IPS DF 19.7 (cell line): ENCODE measurements at regions not wholly inside any gene's neighbourhood (a gene's known extent, or its start where the extent isn't known, plus 50 kb on each side); places are given as distances from the start of the nearest gene placed in this dataset.

Experiments
- DNase-seq: peaks from one replicate; pipeline ENCODE4 v3.0.0-alpha.2; 2013; ENCODE audit warnings: low read depth, low spot score

- DNase-seq: no peak
These were observed 305.0 kb downstream of the PTEN start for GRCh38 chr10:88168171-88169036.

DNA sequence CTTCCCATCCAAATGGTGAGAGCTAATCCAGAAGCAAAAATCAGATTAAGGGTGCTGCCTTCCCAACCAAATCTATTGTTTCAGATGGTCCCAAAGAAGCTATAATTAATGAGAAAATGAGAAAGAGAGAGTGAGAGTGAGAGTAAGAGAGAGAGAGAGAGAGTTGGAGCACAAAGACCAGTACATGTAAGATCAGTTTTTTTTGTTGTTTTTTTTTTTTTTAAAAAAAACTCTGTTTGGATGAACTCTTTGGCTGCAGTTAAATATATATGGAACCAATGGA, 305.6 kb downstream of the PTEN start:
- no peak for DNase-seq

DNA sequence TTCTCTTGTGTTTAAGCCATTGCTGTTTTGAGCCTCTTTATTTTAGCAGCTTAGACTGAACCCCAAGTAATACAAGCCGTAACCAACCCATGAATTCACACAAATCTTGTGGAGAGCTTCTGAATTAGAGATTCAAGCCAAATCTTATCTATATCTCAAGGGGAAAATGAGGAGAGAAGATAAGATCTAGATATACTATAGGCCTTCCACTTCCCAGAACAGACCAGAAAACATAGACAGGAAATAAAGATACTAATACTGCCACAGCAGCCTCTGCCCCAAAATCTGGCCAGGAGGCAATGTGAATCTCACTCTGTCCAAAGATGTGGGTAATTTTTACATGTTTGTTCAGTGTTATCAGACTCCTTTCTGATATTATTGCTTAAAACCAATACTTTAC, 307.2 kb downstream of the PTEN start:
- DNase-seq: no peak

- DNase-seq: no peak
These were observed 308.7 kb downstream of the PTEN start for GRCh38 chr10:88172159-88172558.

DNA sequence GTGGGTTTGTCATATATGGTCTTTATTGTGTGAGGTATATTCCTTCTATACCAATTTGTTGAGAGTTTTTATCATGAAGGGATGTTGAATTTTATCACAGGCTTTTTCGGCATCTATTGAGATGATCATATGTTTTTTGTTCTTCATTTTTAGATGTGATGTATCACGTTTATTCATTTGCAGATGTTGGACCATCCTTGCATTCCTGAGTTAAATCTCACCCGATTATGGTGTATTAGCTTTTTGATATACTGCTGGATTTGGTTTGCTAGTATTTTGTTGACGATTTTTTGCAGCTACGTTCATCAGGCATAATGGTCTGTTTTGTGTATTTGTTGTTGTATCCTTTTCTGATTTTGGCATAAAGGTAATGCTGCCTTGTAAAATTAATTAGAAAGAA, 311.0 kb downstream of the PTEN start:
- DNase-seq: no peak

DNA sequence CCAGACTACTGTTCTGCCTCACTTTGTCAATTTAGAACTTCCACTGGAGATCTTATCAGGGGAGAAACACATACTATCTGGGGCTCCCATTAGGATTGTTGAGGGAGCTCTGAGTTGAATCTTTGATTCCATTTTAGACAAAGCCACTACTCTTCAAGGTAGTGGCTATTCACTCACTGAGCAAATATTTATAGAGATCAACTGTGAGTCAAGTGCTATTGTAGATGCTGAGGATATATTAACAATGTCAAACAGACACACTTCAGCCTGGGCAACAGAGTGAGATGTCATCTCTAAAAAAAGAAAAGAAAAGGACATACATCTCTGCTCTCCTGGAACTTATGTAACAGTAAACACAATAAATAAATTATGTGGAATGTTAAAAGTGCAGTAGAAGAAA, 315.3 kb downstream of the PTEN start:
- no peak for DNase-seq

DNA sequence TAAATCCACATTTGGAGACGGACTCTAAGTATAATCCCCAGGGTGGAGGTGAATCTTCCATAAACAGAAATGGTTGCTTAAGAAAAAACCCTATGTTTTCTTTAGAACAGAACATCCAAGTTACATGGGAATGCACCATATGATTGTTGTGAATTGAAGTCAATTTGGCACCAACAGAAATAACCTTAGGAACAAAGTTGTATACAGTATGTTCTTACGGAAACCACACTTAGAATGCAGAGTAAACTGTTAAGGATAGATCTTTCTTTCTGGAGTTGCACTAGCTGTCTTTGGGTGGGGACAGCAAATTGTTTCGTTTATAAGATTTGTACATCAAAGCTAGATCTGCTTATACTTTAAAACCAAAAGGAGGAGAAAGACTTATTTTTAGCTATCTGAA, 316.4 kb downstream of the PTEN start:
- no peak for DNase-seq

DNA sequence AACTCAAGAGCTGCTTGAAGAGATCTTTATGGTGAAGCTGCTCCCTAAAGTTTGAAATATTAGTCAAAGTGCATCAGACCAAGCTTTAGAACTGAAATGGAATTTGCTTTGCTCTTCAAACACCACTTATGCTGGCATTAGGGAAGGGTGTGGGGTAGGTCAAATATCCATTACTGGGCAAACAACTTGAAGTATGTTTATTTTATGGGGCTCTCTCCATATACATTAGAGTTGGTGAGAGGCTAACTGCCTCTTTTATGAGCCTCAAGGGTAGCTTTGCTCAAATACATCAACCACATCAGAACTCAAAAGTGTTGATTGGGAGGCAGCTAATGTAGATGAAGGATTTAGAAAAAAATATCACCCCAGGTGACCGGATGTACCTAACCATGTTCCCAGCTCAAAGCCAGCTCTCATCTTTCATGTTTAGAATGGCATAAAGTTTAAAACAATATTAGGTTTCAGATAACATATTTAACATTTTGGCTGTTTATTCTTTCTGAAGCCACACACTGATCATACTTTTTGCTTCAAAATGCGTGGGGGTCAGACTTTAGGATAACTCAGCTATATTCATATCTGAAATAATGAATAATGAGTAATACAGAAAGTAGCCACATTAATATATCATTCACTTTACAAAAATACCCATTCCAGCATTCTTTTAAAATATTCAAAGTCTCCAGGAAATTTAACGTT, 318.6 kb downstream of the PTEN start:
- DNase-seq: no peak

GRCh38 chr10:88182601-88182930, 319.1 kb downstream of the PTEN start:
- no peak for DNase-seq

GRCh38 chr10:88184543-88185297, 321.3 kb downstream of the PTEN start:
- no peak for DNase-seq

DNA sequence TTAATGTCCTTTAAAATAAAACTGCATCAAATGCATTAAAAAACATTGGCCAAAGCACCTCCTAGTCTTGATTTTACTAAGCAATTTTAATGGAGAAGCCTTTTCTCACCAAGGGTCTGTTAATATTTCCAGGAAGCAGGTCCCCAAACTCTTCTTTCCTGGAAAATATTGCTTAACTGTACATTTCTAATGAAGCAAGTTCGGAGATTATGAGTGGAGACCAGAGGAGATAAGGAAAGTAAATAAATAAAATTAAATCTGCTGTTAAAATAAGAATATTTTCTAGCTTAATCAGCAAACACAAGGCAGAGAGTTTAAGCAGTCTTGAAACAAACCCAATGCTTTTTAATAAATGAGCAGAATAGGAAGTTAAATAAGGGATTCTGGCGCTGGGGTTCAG, 322.4 kb downstream of the PTEN start:
- DNase-seq: no peak

- DNase-seq: no peak
These were observed 322.9 kb downstream of the PTEN start for GRCh38 chr10:88186335-88186734.

- DNase-seq: no peak
These were observed 324.0 kb downstream of the PTEN start for GRCh38 chr10:88187472-88187871.

- DNase-seq: no peak
These were observed 326.7 kb downstream of the PTEN start for GRCh38 chr10:88190123-88190522.

GRCh38 chr10:88190540-88191235, 327.3 kb downstream of the PTEN start:
- no peak for DNase-seq

DNA sequence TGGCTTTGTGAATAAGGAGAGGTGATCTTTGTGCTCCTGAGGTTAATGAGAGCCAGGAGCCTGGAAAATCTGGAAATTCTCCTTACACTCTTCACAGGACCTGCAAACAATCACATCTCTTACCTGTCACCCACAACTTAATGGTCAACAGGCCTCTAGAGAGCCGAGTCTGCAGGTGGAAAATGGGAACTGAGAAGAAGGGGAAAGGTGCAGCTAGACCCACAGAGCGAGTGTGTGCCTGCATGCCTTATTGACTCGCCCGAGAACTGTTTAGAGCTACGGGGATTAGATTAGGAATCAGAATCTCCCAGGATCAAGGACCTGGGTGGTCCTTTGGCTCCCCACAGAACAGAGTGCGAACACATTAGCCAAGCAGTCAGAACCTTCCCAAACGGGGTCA, 329.6 kb downstream of the PTEN start:
- no peak for DNase-seq

GRCh38 chr10:88194041-88194887, 330.8 kb downstream of the PTEN start:
- DNase-seq: no peak

DNA sequence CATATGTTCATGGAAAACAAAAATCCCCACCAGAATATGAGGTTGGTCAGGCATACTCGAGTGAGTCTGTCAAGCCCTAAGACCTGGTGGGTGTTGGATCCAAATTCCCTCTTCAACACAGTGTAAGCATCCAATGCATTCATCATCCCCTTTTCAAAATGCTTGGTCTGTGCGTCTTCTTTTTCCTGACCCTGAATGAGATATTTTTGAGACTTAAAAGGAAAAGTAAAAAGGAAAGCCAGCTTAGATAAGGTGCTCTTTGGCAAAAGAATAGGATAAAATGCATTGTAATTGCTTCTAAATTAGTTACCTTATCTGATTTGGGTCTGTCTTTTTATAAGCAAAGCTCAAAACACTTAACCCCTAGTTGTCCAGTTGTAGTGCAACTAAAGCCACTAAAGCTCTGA, 331.5 kb downstream of the PTEN start:
- DNase-seq: no peak

DNA sequence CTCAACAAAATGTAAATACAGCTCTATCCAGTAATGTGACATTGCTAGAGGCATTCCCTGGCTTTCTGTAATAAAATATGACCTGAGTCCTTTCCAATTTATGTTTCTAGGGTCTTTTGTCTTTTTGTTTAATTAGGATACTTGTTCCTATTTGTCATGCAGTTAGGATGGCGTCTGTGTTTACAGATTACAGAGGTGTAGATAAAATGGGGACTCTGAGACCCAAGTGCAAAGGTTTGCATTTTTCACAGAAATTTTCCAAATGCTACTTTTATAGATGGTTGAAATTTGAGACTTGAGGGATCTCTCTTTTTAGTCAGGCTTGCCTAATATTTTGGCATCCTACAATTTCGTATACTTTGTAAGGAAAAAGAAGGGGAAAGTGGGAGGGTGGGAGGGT, 332.4 kb downstream of the PTEN start:
- DNase-seq: no peak

GRCh38 chr10:88196291-88196690, 332.9 kb downstream of the PTEN start:
- DNase-seq: no peak

- no peak for DNase-seq
These were observed 334.6 kb downstream of the PTEN start for GRCh38 chr10:88198023-88198422.
